Mesenchymal stem cell (in vitro differentiated cells and primary cell): ENCODE measurements at regions not wholly inside any gene's neighbourhood (a gene's known extent, or its start where the extent isn't known, plus 50 kb on each side); places are given as distances from the start of the nearest gene placed in this dataset.

ENCODE experiments used
- DNase-seq: peaks from one replicate; pipeline ENCODE4 v3.0.0-alpha.2; 2013
- H2AFZ ChIP-seq: one replicate; pipeline ENCODE4 v1.6.1; 2013; ENCODE audit warnings: low read depth, mild to moderate bottlenecking, control low read depth, inconsistent platforms, low read length, moderate library complexity
- H2AK5ac ChIP-seq: 2 replicates; pipeline ENCODE4 v1.6.1; 2013; ENCODE audit warnings: low read length, moderate library complexity, mild to moderate bottlenecking, inconsistent platforms; ENCODE audit not compliant: severe bottlenecking
- H2BK120ac ChIP-seq: one replicate; pipeline ENCODE4 v1.6.1; 2013; ENCODE audit warnings: low read depth, mild to moderate bottlenecking, inconsistent platforms, low read length, moderate library complexity
- H2BK12ac ChIP-seq, 2 experiments: one replicate each; pipeline ENCODE4 v1.6.1; 2013; ENCODE audit warnings: inconsistent platforms in 2 of 2, low read length in 2 of 2, mild to moderate bottlenecking in 2 of 2, moderate library complexity in 2 of 2, control low read depth in 1 of 2
- H2BK15ac ChIP-seq: one replicate; pipeline ENCODE4 v1.6.1; 2013; ENCODE audit warnings: mild to moderate bottlenecking, low read depth, inconsistent platforms; ENCODE audit not compliant: poor library complexity, severe bottlenecking
- H2BK5ac ChIP-seq: 2 replicates; pipeline ENCODE4 v1.6.1; 2013; ENCODE audit warnings: low read depth, mild to moderate bottlenecking, low read length, control low read depth, inconsistent platforms; ENCODE audit not compliant: poor library complexity, severe bottlenecking
- H3K14ac ChIP-seq, 2 experiments: one replicate each; pipeline ENCODE4 v1.6.1; 2013; ENCODE audit warnings: inconsistent platforms in 2 of 2, low read length in 2 of 2, control low read depth in 1 of 2, mild to moderate bottlenecking in 1 of 2, moderate library complexity in 1 of 2
- H3K18ac ChIP-seq, 2 experiments: one replicate each; pipeline ENCODE4 v1.6.1; 2013; ENCODE audit warnings: inconsistent platforms in 2 of 2, low read length in 2 of 2, control low read depth in 1 of 2, low read depth in 1 of 2, mild to moderate bottlenecking in 1 of 2
- H3K23ac ChIP-seq, 2 experiments: one replicate each; pipeline ENCODE4 v1.6.1; 2013; ENCODE audit warnings: inconsistent platforms in 2 of 2, low read length in 2 of 2, mild to moderate bottlenecking in 2 of 2, moderate library complexity in 2 of 2, control low read depth in 1 of 2
- H3K27ac ChIP-seq: 2 replicates; pipeline ENCODE4 v1.5.1; 2013; ENCODE audit warnings: mild to moderate bottlenecking, moderate library complexity, low read length, control low read depth, inconsistent platforms; ENCODE audit not compliant: poor library complexity, severe bottlenecking
- H3K27me3 ChIP-seq, 2 experiments: 2 replicates each; pipeline versions ENCODE4 v1.6.1 to v1.7.0; 2013; ENCODE audit warnings: low read length in 2 of 2, mild to moderate bottlenecking in 2 of 2, moderate library complexity in 2 of 2, control low read depth in 1 of 2, inconsistent platforms in 1 of 2; ENCODE audit not compliant: control insufficient read depth in 1 of 2, insufficient read depth in 1 of 2
- H3K36me3 ChIP-seq, 2 experiments: 2 replicates each; pipeline versions ENCODE4 v1.6.1 to v1.7.0; 2013; ENCODE audit warnings: low read length in 2 of 2, control low read depth in 1 of 2, inconsistent platforms in 1 of 2, low read depth in 1 of 2, mild to moderate bottlenecking in 1 of 2; ENCODE audit not compliant: insufficient read depth in 2 of 2, control insufficient read depth in 1 of 2
- H3K4ac ChIP-seq, 2 experiments: one replicate each; pipeline ENCODE4 v1.6.1; 2013; ENCODE audit warnings: inconsistent platforms in 2 of 2, low read length in 2 of 2, mild to moderate bottlenecking in 2 of 2, moderate library complexity in 2 of 2, control low read depth in 1 of 2, low read depth in 1 of 2
- H3K4me1 ChIP-seq: 2 replicates; pipeline ENCODE4 v1.6.1; 2013; ENCODE audit warnings: low read depth, low read length, control low read depth; ENCODE audit not compliant: control insufficient read depth, insufficient read depth
- H3K4me2 ChIP-seq: 2 replicates; pipeline ENCODE4 v1.6.1; 2013; ENCODE audit warnings: low read length, mild to moderate bottlenecking, inconsistent platforms; ENCODE audit not compliant: poor library complexity, severe bottlenecking
- H3K4me3 ChIP-seq, 2 experiments: 2 replicates each; pipeline versions ENCODE4 v1.5.1 to v1.7.0; 2013; ENCODE audit warnings: low read length in 2 of 2, mild to moderate bottlenecking in 2 of 2, control low read depth in 1 of 2, low read depth in 1 of 2; ENCODE audit not compliant: insufficient read depth in 1 of 2
- H3K79me1 ChIP-seq: replicated peaks from 2 replicates; pipeline ENCODE4 v1.6.1; 2013; ENCODE audit warnings: mild to moderate bottlenecking, control low read depth, low read length, inconsistent platforms; ENCODE audit not compliant: poor library complexity, severe bottlenecking
- H3K9ac ChIP-seq: 2 replicates; pipeline ENCODE4 v1.7.0; 2013; ENCODE audit warnings: mild to moderate bottlenecking, low read length, moderate library complexity
- H3K9me3 ChIP-seq: 2 replicates; pipeline ENCODE4 v1.7.0; 2013; ENCODE audit warnings: mild to moderate bottlenecking, low read length; ENCODE audit not compliant: control insufficient read depth
- H4K8ac ChIP-seq: one replicate; pipeline ENCODE4 v1.6.1; 2013; ENCODE audit warnings: inconsistent platforms, mild to moderate bottlenecking, low read length, moderate library complexity
- H4K91ac ChIP-seq: one replicate; pipeline ENCODE4 v1.6.1; 2013; ENCODE audit warnings: mild to moderate bottlenecking, low read length, inconsistent platforms
- WGBS: methylation state at CpG from one replicate; pipeline ENCODE4 v1.1.7; 2013; ENCODE audit warnings: mixed read lengths; 5-methylcytosine and 5-hydroxymethylcytosine counted together

- no peak for DNase-seq
- peak overlapping the region in 1 of 2 experiments; percentile 83 for H3K18ac ChIP-seq
- no peaks in the 10 kb centered on the region for H3K9me3 ChIP-seq
- H3K4ac ChIP-seq, result peak overlapping the region in 1 of 2 experiments; percentile 64
- H3K9ac ChIP-seq, result peak overlapping the region; percentile 98
- H3K4me3 ChIP-seq, result no peak overlapping the region
- WGBS, result 100% methylated on average over 1 of the region's 2 CpGs
- H3K36me3 ChIP-seq, result no peaks in the 10 kb centered on the region
- H3K4me1 ChIP-seq, result peaks cover 4% of the 10 kb centered on the region
- H2BK120ac ChIP-seq, result peak overlapping the region; percentile 27
- peak overlapping the region; percentile 1 to 98 for H2BK12ac ChIP-seq
- H3K27me3 ChIP-seq, result no peaks in the 10 kb centered on the region
- peak overlapping the region; percentile 41 for H4K8ac ChIP-seq
- H2AK5ac ChIP-seq, result peak overlapping the region; percentile 53
- H4K91ac ChIP-seq, result no peak overlapping the region
- no peak overlapping the region for H3K27ac ChIP-seq
- H2BK15ac ChIP-seq, result peak overlapping the region; percentile 28
- H3K4me2 ChIP-seq, result no peak overlapping the region
- H2BK5ac ChIP-seq, result no peak overlapping the region
- no peak overlapping the region for H2AFZ ChIP-seq
- H3K23ac ChIP-seq, result no peak overlapping the region
- H3K79me1 ChIP-seq, result no peaks in the 10 kb centered on the region
- no peak overlapping the region for H3K14ac ChIP-seq
Measured at GRCh38 chr10:4768416-4768815, 57.6 kb upstream of the AKR1E2 start.

DNA sequence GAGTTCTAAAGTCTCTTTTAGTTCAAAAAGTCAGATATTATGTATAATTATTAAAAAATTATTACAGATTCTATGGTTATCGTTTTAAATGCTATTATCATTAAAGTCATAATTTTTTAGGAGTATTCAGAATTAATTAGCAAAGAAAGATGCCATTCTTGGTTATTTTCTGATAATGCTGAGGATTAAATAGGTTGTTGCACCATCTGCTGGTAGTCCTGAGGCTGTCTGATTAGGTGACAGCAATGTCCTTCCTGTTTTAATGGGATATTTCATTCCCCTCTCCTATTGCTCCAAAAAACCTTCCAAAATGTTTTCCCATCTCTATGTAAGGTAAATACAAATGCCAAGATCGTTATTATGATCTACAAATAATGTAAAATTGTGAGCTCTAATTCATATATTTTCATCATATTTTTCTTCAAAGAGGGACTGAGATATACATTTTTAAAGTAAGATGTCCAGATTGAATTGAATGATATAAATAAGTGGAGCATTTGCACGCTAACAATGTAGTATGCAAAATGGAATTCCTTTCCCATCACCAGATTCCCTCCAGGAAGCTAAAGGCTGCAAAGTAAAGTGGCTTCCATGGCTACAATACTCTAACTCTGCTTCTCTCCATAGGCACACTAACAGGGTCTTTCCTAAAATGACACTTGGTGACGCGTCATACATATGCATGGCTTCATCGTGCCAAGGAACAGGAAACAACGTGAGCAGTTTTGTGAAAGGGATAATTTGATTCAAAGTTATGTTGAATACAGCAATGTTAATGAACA lies 58.8 kb upstream of the AKR1E2 start:
- peak; percentile 73 for DNase-seq
- Histone ChIP-seq H2AFZ (no peak overlapping the region), H3K23ac (no peak overlapping the region), H2BK5ac (no peak overlapping the region), H3K27me3 (no peaks in the 10 kb centered on the region), H3K36me3 (no peaks in the 10 kb centered on the region), H3K4me1 (peaks cover 5% of the 10 kb centered on the region), H3K4me2 (no peak overlapping the region), H3K4ac (no peak overlapping the region), H3K27ac (peak overlapping the region; percentile 38), H3K14ac (no peak overlapping the region), H2BK120ac (no peak overlapping the region), H3K9me3 (no peaks in the 10 kb centered on the region), H2BK15ac (no peak overlapping the region), H4K8ac (peak overlapping the region; percentile 88), H3K4me3 (no peak overlapping the region), H3K79me1 (no peaks in the 10 kb centered on the region), H2BK12ac (peak overlapping the region; percentile 65 to 98), H3K9ac (peak overlapping the region; percentile 98), H4K91ac (peak overlapping the region; percentile 83), H3K18ac (peak overlapping the region in 1 of 2 experiments; percentile 70), H2AK5ac (no peak overlapping the region)
- WGBS, result 54% methylated on average over 3 of the region's 7 CpGs

- DNase-seq, result peak; percentile 41
- WGBS, result 46% methylated on average over 2 of the region's 3 CpGs
- no peaks in the 10 kb centered on the region for H3K27me3 ChIP-seq
- peaks cover 4% of the 10 kb centered on the region for H3K4me1 ChIP-seq
- no peak overlapping the region for H2BK5ac ChIP-seq
- peak overlapping the region; percentile 59 for H3K27ac ChIP-seq
- no peak overlapping the region for H2BK15ac ChIP-seq
- H3K9me3 ChIP-seq, result peaks cover under 1% of the 10 kb centered on the region
- no peak overlapping the region for H2AK5ac ChIP-seq
- H4K8ac ChIP-seq, result no peak overlapping the region
- H2BK12ac ChIP-seq, result no peak overlapping the region
- H3K18ac ChIP-seq, result peak overlapping the region in 1 of 2 experiments; percentile 59
- no peak overlapping the region for H2AFZ ChIP-seq
- H2BK120ac ChIP-seq, result peak overlapping the region; percentile 34
- H3K9ac ChIP-seq, result peak overlapping the region; percentile 98
- no peak overlapping the region for H3K4me2 ChIP-seq
- no peak overlapping the region for H4K91ac ChIP-seq
- H3K36me3 ChIP-seq, result peaks cover 0 to 6% of the 10 kb centered on the region in 2 experiments
- H3K79me1 ChIP-seq, result no peaks in the 10 kb centered on the region
- H3K23ac ChIP-seq, result no peak overlapping the region
- no peak overlapping the region for H3K4me3 ChIP-seq
- H3K4ac ChIP-seq, result peak overlapping the region in 1 of 2 experiments; percentile 37
- H3K14ac ChIP-seq, result no peak overlapping the region
Measured at GRCh38 chr10:4766454-4766853, 59.6 kb upstream of the AKR1E2 start.

DNA sequence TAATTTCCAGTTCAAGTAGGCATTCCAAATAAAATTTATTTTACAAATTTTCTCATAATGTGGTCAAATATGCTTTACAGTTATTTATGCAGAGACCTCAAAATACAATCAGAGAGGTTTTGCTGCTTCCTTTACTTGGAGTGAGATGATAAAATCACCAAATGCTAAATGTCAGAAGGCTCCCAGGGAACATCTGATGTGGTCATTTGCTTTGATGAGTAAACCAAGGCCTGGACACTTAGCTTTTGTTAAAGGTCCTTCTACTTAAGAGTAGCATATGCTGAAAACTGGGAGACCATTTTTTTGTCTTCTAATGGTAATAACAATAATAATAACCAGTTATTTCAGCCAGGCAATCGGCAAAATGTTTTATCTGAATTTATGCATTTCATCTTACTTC lies 60.6 kb upstream of the AKR1E2 start:
- Histone ChIP-seq H3K4ac (no peak overlapping the region), H2BK120ac (no peak overlapping the region), H3K79me1 (no peaks in the 10 kb centered on the region), H3K4me1 (peaks cover 4% of the 10 kb centered on the region), H3K14ac (no peak overlapping the region), H3K9ac (peak overlapping the region; percentile 98), H4K91ac (no peak overlapping the region), H3K18ac (no peak overlapping the region), H2BK15ac (no peak overlapping the region), H2AK5ac (no peak overlapping the region), H3K27me3 (no peaks in the 10 kb centered on the region), H3K4me2 (no peak overlapping the region), H2BK12ac (no peak overlapping the region), H3K27ac (no peak overlapping the region), H3K23ac (no peak overlapping the region), H3K36me3 (peaks cover 0 to 16% of the 10 kb centered on the region in 2 experiments), H2BK5ac (no peak overlapping the region), H2AFZ (no peak overlapping the region), H3K4me3 (no peak overlapping the region), H3K9me3 (peaks cover 4% of the 10 kb centered on the region), H4K8ac (no peak overlapping the region)
- DNase-seq, result peak; percentile 68
- 100% methylated on average over 1 of the region's 1 CpG for whole genome bisulfite sequencing
